ENCODE measurements at regions not wholly inside any gene's neighbourhood (a gene's known extent, or its start where the extent isn't known, plus 50 kb on each side); places are given as distances from the start of the nearest gene placed in this dataset.
"Not testable (repeated sequence)": the region's sequence is repeated elsewhere in the genome, so short reads cannot be mapped to it uniquely, and the experiment has no call there.

DNA sequence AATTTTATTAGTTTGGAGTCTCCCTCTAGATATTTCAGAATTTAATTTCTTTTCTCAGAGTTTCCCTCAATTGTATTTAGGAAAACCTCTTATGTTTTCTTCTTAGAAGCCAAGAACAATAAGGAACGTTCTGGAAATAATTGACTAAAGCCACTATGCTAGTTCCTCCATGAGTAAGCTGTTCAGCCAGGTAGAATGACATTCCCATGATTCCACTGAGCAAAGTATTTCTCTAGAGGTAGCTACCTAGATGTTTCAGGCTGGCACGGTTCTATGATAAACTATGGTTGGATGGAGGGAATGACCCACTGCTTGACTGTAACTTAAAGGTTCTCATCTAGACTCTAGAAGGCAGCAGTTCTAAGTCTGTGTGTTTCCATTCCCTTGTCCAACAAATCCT, 62.4 kb downstream of the CLDN17 start:
- DNase-seq (ENCODE audit: low read depth) = no peak

GRCh38 chr21:30102871-30103270, 63.7 kb downstream of the CLDN17 start:
- no peak for DNase-seq (ENCODE audit: low read depth)

DNA sequence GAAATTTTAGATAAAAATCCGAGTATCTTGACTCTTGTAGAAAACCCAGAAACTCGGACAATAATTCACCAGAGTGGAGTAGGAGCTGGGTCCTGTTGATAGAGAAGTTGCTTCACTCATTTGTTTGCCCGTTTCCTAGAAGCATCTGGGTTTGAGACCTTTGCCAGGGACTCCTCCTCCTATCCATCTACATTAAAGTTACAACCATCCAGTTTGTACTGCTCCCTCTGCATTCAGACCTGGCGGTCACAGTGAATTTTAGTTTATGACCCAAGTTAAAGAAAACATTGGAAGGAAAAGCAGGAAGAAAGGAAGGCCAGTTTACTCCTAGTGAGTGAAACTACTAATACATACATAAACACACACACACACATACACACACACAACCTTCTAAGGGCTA, 64.6 kb downstream of the CLDN17 start:
- DNase-seq (ENCODE audit: low read depth) = no peak

GRCh38 chr21:30097791-30098190, 68.8 kb downstream of the CLDN17 start:
- DNase-seq (ENCODE audit: low read depth) = no peak

GRCh38 chr21:30083225-30083945, 83.2 kb downstream of the CLDN17 start:
- DNase-seq (ENCODE audit: low read depth) = no peak

DNA sequence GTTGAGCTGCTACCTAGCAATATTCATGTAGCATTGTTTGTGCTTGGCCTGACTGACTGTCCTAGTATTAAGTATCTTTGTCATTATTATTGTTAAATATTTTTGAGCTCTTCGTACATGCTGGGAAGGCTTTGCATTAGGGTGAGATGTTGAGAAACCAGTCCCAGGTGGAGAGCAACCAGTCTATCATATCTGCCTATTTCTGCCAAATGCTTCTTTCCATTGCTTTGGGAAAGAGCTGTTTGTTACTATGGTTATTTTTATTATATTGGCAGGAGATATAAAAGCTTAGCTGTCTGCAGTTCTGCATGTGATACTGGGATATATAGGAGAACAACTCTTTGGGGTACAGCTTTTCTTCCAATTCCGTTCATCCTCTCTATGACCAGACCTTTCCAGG, 85.1 kb downstream of the CLDN17 start:
- no peak for DNase-seq (ENCODE audit: low read depth)

DNA sequence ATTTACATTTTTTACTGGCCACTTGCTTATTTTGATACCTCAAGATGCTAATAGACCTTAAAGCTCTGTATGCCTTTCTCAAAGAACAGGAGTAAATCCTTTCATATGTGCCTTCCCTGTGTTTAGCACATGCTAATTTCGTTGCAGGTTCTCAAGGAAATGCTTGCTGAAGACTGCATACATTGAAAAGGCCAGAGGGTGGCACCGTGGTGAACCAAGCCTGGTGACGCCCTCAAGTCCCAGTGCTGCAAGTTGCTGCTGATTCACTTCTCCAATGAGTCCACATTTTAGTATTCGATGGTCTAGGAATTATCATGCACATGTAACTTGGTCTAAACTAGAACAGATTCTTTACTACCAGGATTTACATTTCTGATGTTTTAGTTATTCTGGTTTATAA, 94.1 kb downstream of the CLDN17 start:
- DNase-seq (ENCODE audit: low read depth) = no peak

- DNase-seq (ENCODE audit: low read depth) = no peak
Measured at GRCh38 chr21:30058928-30059327, 107.7 kb downstream of the CLDN17 start.

GRCh38 chr21:30057108-30057507, 109.5 kb downstream of the CLDN17 start:
- DNase-seq (ENCODE audit: low read depth) = no peak

GRCh38 chr21:30048570-30048969, 108.8 kb upstream of the GRIK1 start:
- no peak for DNase-seq (ENCODE audit: low read depth)

- peak; percentile 7 for DNase-seq (ENCODE audit: low read depth)
Measured at GRCh38 chr21:30044447-30045064, 104.8 kb upstream of the GRIK1 start.

- no peak for DNase-seq (ENCODE audit: low read depth)
Measured at GRCh38 chr21:30042443-30042842, 102.6 kb upstream of the GRIK1 start.

- no peak for DNase-seq (ENCODE audit: low read depth)
Measured at GRCh38 chr21:30033441-30033840, 93.6 kb upstream of the GRIK1 start.

GRCh38 chr21:30030416-30030815, 90.6 kb upstream of the GRIK1 start:
- no peak for DNase-seq (ENCODE audit: low read depth)

- no peak for DNase-seq (ENCODE audit: low read depth)
Measured at GRCh38 chr21:30028537-30028936, 88.7 kb upstream of the GRIK1 start.

- no peak for DNase-seq (ENCODE audit: low read depth)
Measured at GRCh38 chr21:30027986-30028385, 88.2 kb upstream of the GRIK1 start.

- not testable (repeated sequence) for DNase-seq (ENCODE audit: low read depth)
Measured at GRCh38 chr21:30023056-30023455, 83.3 kb upstream of the GRIK1 start.

DNA sequence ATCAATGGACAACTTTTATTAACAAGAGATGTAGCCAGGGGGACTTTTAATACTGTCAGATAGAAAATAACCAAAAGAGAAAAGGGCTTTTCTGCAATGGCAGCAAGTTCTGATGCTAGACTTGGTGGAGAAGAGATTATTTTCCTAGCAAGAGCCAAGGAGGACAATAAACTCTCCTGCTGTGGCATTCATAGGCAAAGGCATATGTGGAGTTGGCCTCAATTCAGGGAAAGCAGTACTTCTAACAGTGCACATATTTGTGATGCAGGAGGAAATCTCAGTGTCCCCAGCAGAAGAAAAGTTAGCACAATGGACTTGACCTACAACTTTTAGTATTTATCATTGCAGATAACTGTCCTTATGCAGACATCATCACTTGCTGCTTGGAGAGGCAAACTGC, 75.1 kb upstream of the GRIK1 start:
- no peak for DNase-seq (ENCODE audit: low read depth)

DNA sequence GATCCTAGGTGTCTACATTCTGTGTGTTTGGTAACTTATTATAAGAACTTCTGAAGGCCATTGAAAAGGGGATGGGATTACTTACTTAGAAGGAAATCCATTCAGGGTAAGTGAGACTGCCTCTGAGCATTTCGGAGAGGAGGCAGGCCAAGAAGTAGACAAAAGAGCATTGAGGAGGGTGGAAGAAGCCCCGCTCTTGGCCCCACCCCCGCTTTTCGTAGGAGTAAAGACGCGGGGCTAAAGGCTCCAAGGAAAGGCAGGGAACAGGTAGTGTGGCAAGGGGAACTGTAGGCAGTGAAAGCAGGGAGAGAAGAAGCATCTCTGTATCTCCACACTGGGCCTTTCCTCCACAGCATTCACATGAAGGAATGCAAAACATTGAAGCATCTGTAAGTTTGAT, 51.8 kb upstream of the GRIK1 start:
- DNase-seq (ENCODE audit: low read depth) = no peak

GRCh38 chr21:29989634-29990234, 49.9 kb upstream of the GRIK1 start:
- no peak for DNase-seq (ENCODE audit: low read depth)

Measured in EH (cell line).